Right atrium auricular region (tissue), 2 donors: ENCODE measurements at regions not wholly inside any gene's neighbourhood (a gene's known extent, or its start where the extent isn't known, plus 50 kb on each side); places are given as distances from the start of the nearest gene placed in this dataset.

ENCODE experiments used
- DNase-seq: peaks from one replicate; pipeline ENCODE4 v3.0.0-alpha.2; 2019; ENCODE audit warnings: low spot score
- H3K27ac ChIP-seq, 2 donors: fragments of 200-600 bp; sonication (generic); 1 replicate in 1 of 2; 2 replicates in 1 of 2; pipeline ENCODE4 v1.5.1; 2016 to 2019
- H3K27me3 ChIP-seq, 2 donors: fragments of 200-600 bp; sonication (generic); one replicate each; pipeline versions ENCODE4 v1.5.1 to v1.6.0; 2017 to 2019
- H3K36me3 ChIP-seq: fragments of 200-600 bp; sonication (generic); one replicate; pipeline ENCODE4 v1.5.1; 2016
- H3K4me1 ChIP-seq, 2 donors: fragments of 200-600 bp; sonication (generic); one replicate each; pipeline versions ENCODE4 v1.5.1 to v1.6.0; 2017 to 2019
- H3K4me3 ChIP-seq, 2 donors: fragments of 200-600 bp; sonication (generic); 1 replicate in 1 of 2; 2 replicates in 1 of 2; pipeline ENCODE4 v1.5.1; 2017 to 2019; ENCODE audit warnings: mild to moderate bottlenecking in 1 of 2, moderate library complexity in 1 of 2
- H3K9me3 ChIP-seq, 2 donors: fragments of 200-600 bp; sonication (generic); one replicate each; pipeline ENCODE4 v1.5.1; 2019
- TF ChIP-seq, protein P1 (sequence below), 2 donors: fragments of 200-600 bp; sonication (generic); IDR thresholded peaks; one replicate each; pipeline ENCODE4 v1.5.1; 2019; ENCODE audit warnings: antibody characterized with exemption in 2 of 2

DNA sequence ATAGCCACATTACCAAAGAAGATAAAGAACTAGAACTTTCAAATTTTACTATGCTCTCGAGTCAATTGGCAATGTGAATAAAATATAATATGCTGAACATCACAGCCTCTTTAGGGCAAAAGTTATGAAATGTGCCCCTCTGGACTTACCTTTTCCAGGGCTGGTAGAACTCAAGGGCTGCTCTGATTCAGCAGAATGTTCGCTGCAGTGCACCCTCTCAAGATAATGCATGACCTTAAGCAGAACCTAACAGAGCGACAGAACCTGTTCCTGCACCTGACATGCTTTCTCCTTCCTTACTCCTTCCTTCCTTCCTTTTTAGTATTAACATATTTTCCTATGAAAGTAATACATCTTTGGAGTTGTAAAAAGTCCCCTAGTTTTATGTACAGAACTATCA is 65.4 kb upstream of the STXBP5 start:
- Histone ChIP-seq H3K4me3 (no peak overlapping the region), H3K9me3 (no peaks in the 10 kb centered on the region), H3K27me3 (no peaks in the 10 kb centered on the region), H3K4me1 (no peaks in the 10 kb centered on the region), H3K27ac (no peak overlapping the region), H3K36me3 (no peaks in the 10 kb centered on the region)
- DNase-seq = no peak
- TF ChIP-seq, protein P1, sequence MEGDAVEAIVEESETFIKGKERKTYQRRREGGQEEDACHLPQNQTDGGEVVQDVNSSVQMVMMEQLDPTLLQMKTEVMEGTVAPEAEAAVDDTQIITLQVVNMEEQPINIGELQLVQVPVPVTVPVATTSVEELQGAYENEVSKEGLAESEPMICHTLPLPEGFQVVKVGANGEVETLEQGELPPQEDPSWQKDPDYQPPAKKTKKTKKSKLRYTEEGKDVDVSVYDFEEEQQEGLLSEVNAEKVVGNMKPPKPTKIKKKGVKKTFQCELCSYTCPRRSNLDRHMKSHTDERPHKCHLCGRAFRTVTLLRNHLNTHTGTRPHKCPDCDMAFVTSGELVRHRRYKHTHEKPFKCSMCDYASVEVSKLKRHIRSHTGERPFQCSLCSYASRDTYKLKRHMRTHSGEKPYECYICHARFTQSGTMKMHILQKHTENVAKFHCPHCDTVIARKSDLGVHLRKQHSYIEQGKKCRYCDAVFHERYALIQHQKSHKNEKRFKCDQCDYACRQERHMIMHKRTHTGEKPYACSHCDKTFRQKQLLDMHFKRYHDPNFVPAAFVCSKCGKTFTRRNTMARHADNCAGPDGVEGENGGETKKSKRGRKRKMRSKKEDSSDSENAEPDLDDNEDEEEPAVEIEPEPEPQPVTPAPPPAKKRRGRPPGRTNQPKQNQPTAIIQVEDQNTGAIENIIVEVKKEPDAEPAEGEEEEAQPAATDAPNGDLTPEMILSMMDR (IDR thresholded peaks at IDR 0.05) = no peak

DNA sequence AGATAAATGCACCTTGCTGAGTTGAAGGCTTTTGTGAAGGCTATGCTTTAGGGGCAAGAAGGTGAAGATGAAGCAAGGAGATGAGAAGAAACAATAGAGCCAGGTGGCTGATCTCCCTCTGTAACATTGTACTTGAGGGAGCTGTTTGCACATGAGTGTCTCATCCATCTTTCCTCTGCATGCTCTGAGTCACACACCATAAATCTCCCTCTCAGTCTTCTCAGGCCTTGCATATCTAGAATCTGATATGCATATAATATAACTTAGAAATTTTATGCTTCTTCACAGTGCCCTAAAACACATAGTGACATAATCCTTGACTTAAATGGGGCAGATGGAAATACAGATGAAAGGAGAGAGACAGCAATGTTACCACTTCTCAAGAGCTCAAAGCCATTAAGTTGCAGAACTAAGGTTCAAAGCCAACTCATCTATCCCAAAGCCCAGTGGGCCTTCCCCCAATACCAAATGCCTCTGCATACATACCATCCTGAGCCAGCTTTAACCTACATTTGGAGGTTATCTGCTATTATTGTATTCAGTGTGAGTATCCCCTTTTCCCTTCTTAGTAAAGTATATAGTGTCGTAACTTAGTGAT is 62.4 kb upstream of the STXBP5 start:
- DNase-seq = no peak
- TF ChIP-seq, protein P1 (IDR thresholded peaks at IDR 0.05) = no peak
- H3K27ac ChIP-seq = no peak overlapping the region
- no peaks in the 10 kb centered on the region for H3K27me3 ChIP-seq
- no peaks in the 10 kb centered on the region for H3K9me3 ChIP-seq
- H3K4me1 ChIP-seq = no peaks in the 10 kb centered on the region
- no peak overlapping the region for H3K4me3 ChIP-seq
- H3K36me3 ChIP-seq = no peaks in the 10 kb centered on the region

DNA sequence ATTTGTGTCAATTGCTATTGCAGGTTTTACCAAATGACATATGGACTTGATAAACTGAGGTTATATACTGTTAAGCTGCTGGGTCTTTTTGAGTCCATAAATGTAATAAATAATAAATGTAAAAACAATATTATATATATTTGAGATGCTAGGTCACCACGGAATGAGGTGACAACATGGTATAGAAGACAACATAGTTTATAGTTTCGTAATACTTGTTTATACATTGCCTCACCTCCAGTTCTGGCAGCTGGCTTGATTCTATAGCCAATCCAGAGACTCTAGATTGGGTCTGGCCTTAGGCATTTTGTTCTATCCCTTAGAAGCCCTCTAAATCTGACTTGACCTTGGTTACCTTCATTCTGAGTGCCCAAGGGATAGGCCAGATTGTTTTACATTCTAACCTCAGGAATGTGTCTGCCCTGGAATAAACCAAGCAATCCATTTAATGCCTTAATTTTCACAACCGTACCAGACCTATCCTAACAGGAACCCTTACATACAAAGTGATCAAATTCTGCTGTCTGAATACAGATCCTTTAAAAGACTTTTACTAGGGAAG is 61.5 kb upstream of the STXBP5 start:
- H3K27ac ChIP-seq = no peak overlapping the region
- no peaks in the 10 kb centered on the region for H3K36me3 ChIP-seq
- H3K4me3 ChIP-seq = no peak overlapping the region
- TF ChIP-seq, protein P1 (IDR thresholded peaks at IDR 0.05) = no peak
- DNase-seq = no peak
- no peaks in the 10 kb centered on the region for H3K4me1 ChIP-seq
- H3K9me3 ChIP-seq = no peaks in the 10 kb centered on the region
- no peaks in the 10 kb centered on the region for H3K27me3 ChIP-seq

DNA sequence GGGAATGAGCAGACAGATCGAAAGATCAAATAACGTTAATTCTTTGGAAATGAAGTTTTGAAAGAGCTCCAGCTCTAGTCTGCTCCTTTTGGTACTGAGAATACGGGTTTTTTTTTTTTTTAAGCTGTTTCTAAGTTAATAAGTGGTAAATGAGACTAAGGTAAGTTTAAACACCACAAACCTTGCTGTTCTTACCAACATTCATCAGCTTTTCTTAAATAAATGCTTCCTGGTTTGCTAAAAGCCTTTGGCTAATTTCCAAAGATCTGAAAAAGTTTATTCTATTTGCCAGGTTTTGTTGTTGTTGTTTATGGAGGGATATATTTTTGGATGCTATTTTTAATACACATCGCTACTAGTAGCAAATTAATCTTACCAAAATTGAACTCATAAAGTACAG is 55.1 kb upstream of the STXBP5 start:
- Histone ChIP-seq H3K27ac (no peak overlapping the region), H3K4me3 (no peak overlapping the region), H3K9me3 (no peaks in the 10 kb centered on the region), H3K27me3 (no peaks in the 10 kb centered on the region), H3K36me3 (no peaks in the 10 kb centered on the region), H3K4me1 (no peaks in the 10 kb centered on the region)
- no peak for DNase-seq
- TF ChIP-seq, protein P1 (IDR thresholded peaks at IDR 0.05) = no peak

DNA sequence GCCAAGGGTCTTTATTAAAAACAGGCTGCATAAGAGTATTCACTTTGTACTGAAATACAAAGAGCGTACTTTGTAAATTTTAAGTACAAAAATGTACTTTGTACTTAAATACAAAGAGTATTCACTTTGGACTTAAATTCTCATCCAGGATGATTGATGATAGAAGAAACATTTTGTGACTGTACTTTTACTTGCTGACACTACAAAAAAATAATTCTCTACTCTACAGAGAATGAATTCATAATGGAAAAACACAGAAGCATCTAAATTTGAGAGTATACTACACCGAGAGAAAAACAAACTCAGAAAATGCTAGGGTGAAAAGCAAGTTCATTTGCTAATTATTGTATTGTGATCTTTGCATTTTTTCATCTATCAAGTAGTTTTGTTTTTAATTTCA is 54.4 kb upstream of the STXBP5 start:
- no peaks in the 10 kb centered on the region for H3K36me3 ChIP-seq

More for the DNA sequence above, 54.4 kb upstream of the STXBP5 start:
- Histone ChIP-seq H3K9me3 (no peaks in the 10 kb centered on the region), H3K27ac (no peak overlapping the region), H3K4me3 (no peak overlapping the region), H3K4me1 (no peaks in the 10 kb centered on the region), H3K27me3 (no peaks in the 10 kb centered on the region)
- no peak for DNase-seq
- TF ChIP-seq, protein P1 (IDR thresholded peaks at IDR 0.05) = no peak
